ENCODE measurements at regions not wholly inside any gene's neighbourhood (a gene's known extent, or its start where the extent isn't known, plus 50 kb on each side); places are given as distances from the start of the nearest gene placed in this dataset.

DNA sequence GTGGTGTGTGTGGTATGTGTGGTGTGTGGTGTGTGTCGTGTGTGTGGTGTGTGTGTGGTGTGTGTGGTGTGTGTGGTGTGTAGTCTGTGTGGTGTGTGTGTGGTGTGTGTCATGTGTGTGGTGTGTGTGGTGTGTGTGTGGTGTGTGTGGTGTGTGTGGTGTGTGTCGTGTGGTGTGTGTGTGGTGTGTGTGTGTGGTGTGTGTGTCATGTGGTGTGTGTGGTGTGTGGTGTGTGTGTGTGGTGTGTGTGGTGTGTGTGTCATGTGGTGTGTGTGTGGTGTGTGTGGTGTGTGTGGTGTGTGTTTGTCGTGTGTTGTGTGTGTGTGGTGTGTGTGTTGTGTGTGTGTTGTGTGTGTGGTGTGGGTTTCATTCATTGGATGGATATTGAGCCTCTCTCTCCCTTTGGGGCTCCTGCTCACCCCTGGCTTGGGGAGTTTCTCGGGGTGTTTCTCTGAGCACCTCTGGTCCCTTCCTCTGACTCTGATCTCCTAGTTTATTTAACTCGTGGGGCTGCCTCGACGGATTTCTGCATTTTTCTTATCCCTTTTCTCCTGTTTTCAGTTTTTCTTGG, 145.8 kb downstream of the DNAJB6 start:
- no peak overlapping the region for H3K4me3 ChIP-seq (ENCODE audit: low read depth, low read length)
- no peak for TF ChIP-seq CTCF (IDR thresholded peaks at IDR 0.05; ENCODE audit: borderline replicate concordance, insufficient read depth, low read depth, low read length)

GRCh38 chr7:157483515-157483914, 146.7 kb downstream of the DNAJB6 start:
- TF ChIP-seq CTCF (IDR thresholded peaks at IDR 0.05; ENCODE audit: borderline replicate concordance, insufficient read depth, low read depth, low read length), result no peak
- no peak overlapping the region for H3K4me3 ChIP-seq (ENCODE audit: low read depth, low read length)

GRCh38 chr7:157483971-157484410, 147.2 kb downstream of the DNAJB6 start:
- H3K4me3 ChIP-seq (ENCODE audit: low read depth, low read length), result no peak overlapping the region

DNA sequence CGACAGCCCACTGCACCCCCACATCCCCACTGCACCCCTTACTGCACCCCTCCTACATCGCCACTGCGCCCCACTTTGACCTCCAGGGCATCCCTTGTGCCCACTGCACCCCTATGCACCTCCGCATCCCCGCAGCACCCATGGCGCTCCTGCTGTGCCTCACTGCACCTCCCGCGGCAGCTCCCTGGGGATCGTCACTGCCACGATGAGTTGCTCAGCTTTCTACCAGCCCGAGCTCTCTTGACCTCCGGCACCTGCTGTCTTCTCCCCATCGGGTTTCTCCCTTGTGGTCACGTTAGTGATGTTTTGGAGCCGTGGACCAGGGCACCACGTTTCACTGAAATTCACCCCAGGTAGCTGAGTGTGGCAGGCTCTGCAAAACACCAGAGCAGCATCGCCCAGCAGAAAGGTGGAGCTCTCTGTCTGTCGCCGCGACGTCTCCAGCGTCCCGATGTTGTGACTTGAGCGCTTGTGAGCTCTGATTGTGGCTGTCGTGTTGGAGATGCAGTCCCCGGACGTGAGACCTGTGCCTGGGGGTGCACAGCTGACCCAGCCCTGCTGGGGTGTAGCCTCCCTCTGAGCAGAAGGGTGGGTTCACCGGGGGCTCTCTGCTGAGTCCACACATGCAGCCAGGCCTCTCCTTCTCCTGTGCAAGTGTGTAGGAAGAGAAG, 147.7 kb downstream of the DNAJB6 start:
- TF ChIP-seq CTCF (IDR thresholded peaks at IDR 0.05; ENCODE audit: borderline replicate concordance, insufficient read depth, low read depth, low read length), result no peak
- no peak overlapping the region for H3K4me3 ChIP-seq (ENCODE audit: low read depth, low read length)

More at GRCh38 chr7:157483971-157484410, 147.2 kb downstream of the DNAJB6 start:
- no peak for TF ChIP-seq CTCF (IDR thresholded peaks at IDR 0.05; ENCODE audit: borderline replicate concordance, insufficient read depth, low read depth, low read length)

DNA sequence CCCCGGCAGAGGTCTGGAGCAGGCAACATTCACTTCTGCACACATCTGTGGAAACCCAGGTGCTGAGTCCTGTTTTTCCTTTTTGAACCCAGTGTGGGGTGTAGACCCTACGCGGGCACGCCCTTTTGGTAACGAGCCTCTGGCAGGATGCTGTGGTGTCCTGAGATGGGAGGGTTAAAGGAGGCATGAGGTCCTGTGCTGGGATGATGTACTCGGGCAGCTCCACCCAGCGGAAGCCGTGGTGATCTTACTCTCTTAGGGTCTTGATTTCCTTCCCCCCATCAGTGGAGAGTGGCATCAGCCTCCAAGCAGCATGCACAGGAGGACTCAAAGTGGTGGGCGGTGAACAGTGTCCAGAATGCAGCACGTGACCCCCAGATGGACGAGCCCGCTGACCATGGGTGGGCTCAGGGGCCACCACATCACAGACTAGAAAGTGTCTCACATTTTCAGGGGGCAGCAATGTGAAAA, 148.6 kb downstream of the DNAJB6 start:
- H3K4me3 ChIP-seq (ENCODE audit: low read depth, low read length), result no peak overlapping the region
- TF ChIP-seq CTCF (IDR thresholded peaks at IDR 0.05; ENCODE audit: borderline replicate concordance, insufficient read depth, low read depth, low read length), result no peak

GRCh38 chr7:157486007-157486755, 149.4 kb downstream of the DNAJB6 start:
- H3K4me3 ChIP-seq (ENCODE audit: low read depth, low read length), result no peak overlapping the region
- TF ChIP-seq CTCF (IDR thresholded peaks at IDR 0.05; ENCODE audit: borderline replicate concordance, insufficient read depth, low read depth, low read length), result no peak

Measured in GM12875 (cell line).